ENCODE measurements at regions not wholly inside any gene's neighbourhood (a gene's known extent, or its start where the extent isn't known, plus 50 kb on each side); places are given as distances from the start of the nearest gene placed in this dataset.

GRCh38 chr1:79460773-79461436, 454.4 kb upstream of the ADGRL4 start:
- TF ChIP-seq EZH2 (IDR thresholded peaks at IDR 0.05) (no peak), POLR2AphosphoS5 (IDR thresholded peaks at IDR 0.05; ENCODE audit: borderline replicate concordance, low read depth, low read length) (no peak)

All from SK-N-MC (cell line).